HepG2 (cell line): ENCODE measurements at regions not wholly inside any gene's neighbourhood (a gene's known extent, or its start where the extent isn't known, plus 50 kb on each side); places are given as distances from the start of the nearest gene placed in this dataset.

Experiments
- ARNT ChIP-seq: fragments of 450-650 bp; IDR thresholded peaks from 2 replicates; pipeline ENCODE4 v1.6.1; 2017
- CCDC6 ChIP-seq: sonication (generic); formaldehyde crosslinking; IDR thresholded peaks from 2 replicates; pipeline ENCODE4 v1.8.1; 2022; ENCODE audit warnings: mild to moderate bottlenecking, missing genetic modification reagents, moderate library complexity
- MAZ ChIP-seq, 2 experiments: sonication (generic) in 1 of 2; formaldehyde crosslinking in 1 of 2; IDR thresholded peaks; 2 replicates each; pipeline versions ENCODE4 v1.5.0 to v1.6.1; 2012 to 2020; ENCODE audit warnings: low read depth in 2 of 2, mild to moderate bottlenecking in 2 of 2, borderline replicate concordance in 1 of 2, improper control_type of control experiment in 1 of 2, low read length in 1 of 2, missing genetic modification reagents in 1 of 2, moderate library complexity in 1 of 2
- ZNF280B ChIP-seq: sonication (generic); formaldehyde crosslinking; IDR thresholded peaks from 2 replicates; pipeline ENCODE4 v1.5.0; 2020; ENCODE audit warnings: missing genetic modification reagents, mild to moderate bottlenecking, borderline replicate concordance
- ZNF282 ChIP-seq: fragments of 450-650 bp; IDR thresholded peaks from 2 replicates; pipeline ENCODE4 v1.6.1; 2018; ENCODE audit not compliant: partially characterized antibody
- TF ChIP-seq, protein P1 (sequence below), 2 experiments: sonication (generic) in 1 of 2; formaldehyde crosslinking in 1 of 2; IDR thresholded peaks; 2 replicates each; pipeline versions ENCODE4 v1.4.0 to v1.6.1; 2016 to 2020; ENCODE audit warnings: borderline replicate concordance in 1 of 2, low read depth in 1 of 2, mild to moderate bottlenecking in 1 of 2, missing genetic modification reagents in 1 of 2

GRCh38 chr4:153963216-153963615 lies 174.3 kb upstream of the SFRP2 start (continued):
- TF ChIP-seq ZNF280B (CRISPR knock-in tag), result no peak
- no peak for TF ChIP-seq MAZ (IDR thresholded peaks at IDR 0.05; ENCODE audit: borderline replicate concordance, low read depth, low read length)
- no peak for TF ChIP-seq MAZ (CRISPR knock-in tag; IDR thresholded peaks at IDR 0.05; ENCODE audit: low read depth)
- no peak for TF ChIP-seq ZNF282
- TF ChIP-seq CCDC6 (CRISPR knock-in tag), result no peak
- no peak for TF ChIP-seq ARNT
- TF ChIP-seq, protein P1, sequence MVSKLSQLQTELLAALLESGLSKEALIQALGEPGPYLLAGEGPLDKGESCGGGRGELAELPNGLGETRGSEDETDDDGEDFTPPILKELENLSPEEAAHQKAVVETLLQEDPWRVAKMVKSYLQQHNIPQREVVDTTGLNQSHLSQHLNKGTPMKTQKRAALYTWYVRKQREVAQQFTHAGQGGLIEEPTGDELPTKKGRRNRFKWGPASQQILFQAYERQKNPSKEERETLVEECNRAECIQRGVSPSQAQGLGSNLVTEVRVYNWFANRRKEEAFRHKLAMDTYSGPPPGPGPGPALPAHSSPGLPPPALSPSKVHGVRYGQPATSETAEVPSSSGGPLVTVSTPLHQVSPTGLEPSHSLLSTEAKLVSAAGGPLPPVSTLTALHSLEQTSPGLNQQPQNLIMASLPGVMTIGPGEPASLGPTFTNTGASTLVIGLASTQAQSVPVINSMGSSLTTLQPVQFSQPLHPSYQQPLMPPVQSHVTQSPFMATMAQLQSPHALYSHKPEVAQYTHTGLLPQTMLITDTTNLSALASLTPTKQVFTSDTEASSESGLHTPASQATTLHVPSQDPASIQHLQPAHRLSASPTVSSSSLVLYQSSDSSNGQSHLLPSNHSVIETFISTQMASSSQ (IDR thresholded peaks at IDR 0.05; ENCODE audit: low read depth), result no peak
- TF ChIP-seq, protein P1 (CRISPR knock-in tag; IDR thresholded peaks at IDR 0.05; ENCODE audit: borderline replicate concordance), result no peak
